Spleen (tissue), 11 donors: ENCODE measurements at regions not wholly inside any gene's neighbourhood (a gene's known extent, or its start where the extent isn't known, plus 50 kb on each side); places are given as distances from the start of the nearest gene placed in this dataset.

ENCODE experiments used
- DNase-seq: peaks from one replicate; pipeline ENCODE4 v3.0.0-alpha.2; 2020
- H3K27ac ChIP-seq, 8 donors: fragments of 200-600 bp; sonication (generic) in 7 of 8; 1 replicate in 4 of 8; 2 replicates in 4 of 8; pipeline versions ENCODE4 v1.5.0 to v1.8.0; 2016 to 2021; ENCODE audit warnings: inconsistent platforms in 4 of 8, mild to moderate bottlenecking in 4 of 8, moderate library complexity in 1 of 8
- H3K27me3 ChIP-seq, 7 donors: fragments of 200-600 bp; sonication (generic) in 6 of 7; replicated peaks in 1 of 7; 1 replicate in 4 of 7; 2 replicates in 3 of 7; pipeline versions ENCODE4 v1.5.0 to v1.8.0; 2016 to 2021; ENCODE audit warnings: inconsistent platforms in 3 of 7, mild to moderate bottlenecking in 1 of 7
- H3K36me3 ChIP-seq, 6 donors: fragments of 200-600 bp; sonication (generic) in 5 of 6; 1 replicate in 4 of 6; 2 replicates in 2 of 6; pipeline versions ENCODE4 v1.5.0 to v1.8.0; 2016 to 2021; ENCODE audit warnings: inconsistent platforms in 2 of 6
- H3K4me1 ChIP-seq, 6 donors: fragments of 200-600 bp; sonication (generic) in 5 of 6; 1 replicate in 3 of 6; 2 replicates in 3 of 6; pipeline versions ENCODE4 v1.5.0 to v1.8.0; 2016 to 2021; ENCODE audit warnings: inconsistent platforms in 3 of 6
- H3K4me3 ChIP-seq, 8 donors: fragments of 200-600 bp; sonication (generic) in 7 of 8; 1 replicate in 4 of 8; 2 replicates in 4 of 8; pipeline versions ENCODE4 v1.5.0 to v1.8.0; 2016 to 2021; ENCODE audit warnings: inconsistent platforms in 4 of 8, mild to moderate bottlenecking in 4 of 8, moderate library complexity in 2 of 8
- H3K9me3 ChIP-seq, 8 donors: fragments of 200-600 bp; sonication (generic) in 7 of 8; 1 replicate in 4 of 8; 2 replicates in 4 of 8; pipeline versions ENCODE4 v1.5.0 to v1.8.0; 2016 to 2021; ENCODE audit warnings: inconsistent platforms in 4 of 8
- POLR2A ChIP-seq, 3 donors: fragments of 450-650 bp; IDR thresholded peaks; one replicate each; pipeline ENCODE4 v1.5.1; 2017; ENCODE audit warnings: antibody characterized with exemption in 3 of 3, mild to moderate bottlenecking in 1 of 3
- WGBS, 5 donors: extraction: QIAGEN DNeasy Blood & Tissue Kit in 3 of 5; methylation state at CpG; one replicate each; pipeline versions ENCODE4 v1.1.5 to v1.1.7; 2013 to 2018; 5-methylcytosine and 5-hydroxymethylcytosine counted together
- intact Hi-C: fragments of 100-400 bp; cut with DNase I; formaldehyde crosslinking; loops from one replicate; pipeline ENCODE4 v1.15.0; 2023; ENCODE audit warnings: low total_unique reads
- donor health status: healthy with polysubstance abuse.
- donor health status: DM: no; HTN: no; CAD: no; lungs with moderate emphysema.
- donor health status: DM: no; HTN: no; CAD: no.
- donor health status: Bipolar disorder and iron deficiency.
- donor health status: healthy.
- donor health status: DM: no; HTN: no; CAD: no.
- donor health status: DM: yes; HTN: yes; CAD: no.

DNA sequence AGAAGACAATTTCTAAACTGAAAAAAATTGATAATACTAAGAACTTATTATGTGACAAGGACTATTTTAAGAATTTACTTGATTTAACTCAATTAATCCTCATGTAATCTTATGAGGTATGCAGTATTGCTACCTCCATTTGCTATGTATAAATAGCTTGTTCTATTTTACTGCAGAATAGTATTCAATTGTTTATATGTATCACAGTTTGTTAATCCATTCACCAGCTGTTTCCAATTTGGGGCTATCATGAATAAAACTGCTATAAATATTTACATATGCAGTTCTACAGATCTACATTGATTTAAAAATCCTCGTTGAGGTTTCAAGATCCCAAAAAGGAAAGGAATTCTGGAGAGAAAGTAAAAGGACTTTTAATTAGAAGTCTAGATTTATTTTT is 54.8 kb upstream of the DOCK10 start:
- 65 to 86% (median 83%) methylated on average over 1 of the region's 1 CpG for WGBS, 5 donors

More for the DNA sequence above, 54.8 kb upstream of the DOCK10 start:
- intact Hi-C loops, result no loop called here
- Histone ChIP-seq H3K9me3 (no peaks in the 10 kb centered on the region), H3K4me1 (no peaks in the 10 kb centered on the region), H3K27me3 (no peaks in the 10 kb centered on the region), H3K36me3 (no peaks in the 10 kb centered on the region), H3K4me3 (no peak overlapping the region), H3K27ac (no peak overlapping the region)
- TF ChIP-seq POLR2A (IDR thresholded peaks at IDR 0.05), result no peak
- no peak for DNase-seq
